ENCODE measurements at regions not wholly inside any gene's neighbourhood (a gene's known extent, or its start where the extent isn't known, plus 50 kb on each side); places are given as distances from the start of the nearest gene placed in this dataset.

- H2BK20ac ChIP-seq (ENCODE audit: low read length), result no peak overlapping the region
- 0 out of 2 replicates have a peak overlapping the region, but pooled peaks have one; percentile 35 for H2AFZ ChIP-seq (ENCODE audit: low read length)
- POLR2A ChIA-PET (ENCODE audit: partially characterized antibody), result no interaction called here
- no peak overlapping the region for H3K9ac ChIP-seq (replicated peaks in 1 of 4; ENCODE audit: extremely low read depth in 1 of 4, low read depth in 3 of 4, low read length in 3 of 4)
- no peak overlapping the region for H4K91ac ChIP-seq (replicated peaks; ENCODE audit: insufficient read length, low read length)
- H4K8ac ChIP-seq (ENCODE audit: extremely low read depth, insufficient read depth, low read length), result no peak overlapping the region
- FAIRE-seq, result no peak
- no peaks in the 10 kb centered on the region for H3K36me3 ChIP-seq (ENCODE audit: control insufficient read depth in 2 of 4, insufficient read depth in 4 of 4, low read length in 3 of 4)
- CTCF ChIA-PET (ENCODE audit: partially characterized antibody), result interaction anchor here (0.8 to 1.9 kb wide), 2 partner anchors 23 to 146 kb away, joined by 3 to 8 read pairs; no protein-coding TSS in a partner anchor
- H3K27me3 ChIP-seq (replicated peaks in 1 of 4; ENCODE audit: control insufficient read depth in 3 of 4, extremely low read depth in 1 of 4, insufficient read depth in 3 of 4, low read length in 3 of 4), result no peaks in the 10 kb centered on the region
- H2BK120ac ChIP-seq (replicated peaks; ENCODE audit: low read depth, low read length), result no peak overlapping the region
- H3K14ac ChIP-seq (ENCODE audit: insufficient read length), result no peak overlapping the region
- WGBS, 2 experiments (ENCODE audit: extremely low coverage in 1 of 2, insufficient coverage in 1 of 2, insufficient read length in 1 of 2, insufficient replicate concordance in 2 of 2, low coverage in 1 of 2, low lambda C conversion rate in 2 of 2, missing lambda C conversion rate in 1 of 2), result 85% methylated on average over 2 of the region's 2 CpGs; no CpG with 5 or more reads in 1 of the 2 experiments
- H3K27ac ChIP-seq (ENCODE audit: low read depth, low read length), result no peak overlapping the region
- no peak overlapping the region for H2BK15ac ChIP-seq (ENCODE audit: low read length)
- H3K18ac ChIP-seq (ENCODE audit: extremely low read depth, low read length), result no peak overlapping the region
- no peak overlapping the region for H3K56ac ChIP-seq (replicated peaks; ENCODE audit: insufficient read length, low read depth, low read length)
- H3K23ac ChIP-seq (ENCODE audit: insufficient read length), result no peak overlapping the region
- no peak overlapping the region for H3K4me3 ChIP-seq (ENCODE audit: extremely low read depth in 1 of 4, insufficient read depth in 2 of 4, low read depth in 3 of 4, low read length in 4 of 4)
- no peak overlapping the region for H2BK5ac ChIP-seq (ENCODE audit: low read depth, low read length)
- H3K4ac ChIP-seq (replicated peaks; ENCODE audit: insufficient read length, low read depth, low read length), result no peak overlapping the region
- H4K20me1 ChIP-seq (replicated peaks in 1 of 2; ENCODE audit: control insufficient read depth in 1 of 2, insufficient read depth in 2 of 2, low read length in 2 of 2), result no peaks in the 10 kb centered on the region
- H4K5ac ChIP-seq (ENCODE audit: insufficient read length, low read depth, low read length), result no peak overlapping the region
- no peaks in the 10 kb centered on the region for H3K79me1 ChIP-seq (ENCODE audit: low read depth, low read length)
- H2AK5ac ChIP-seq (ENCODE audit: low read depth, low read length), result no peak overlapping the region
- H3K4me2 ChIP-seq (ENCODE audit: insufficient read depth in 1 of 2, low read depth in 2 of 2, low read length in 2 of 2), result no peak overlapping the region
- H3K79me2 ChIP-seq (ENCODE audit: control insufficient read depth in 1 of 2, insufficient read depth in 2 of 2, low read length in 2 of 2), result no peaks in the 10 kb centered on the region
- H3K23me2 ChIP-seq (ENCODE audit: low read depth, low read length), result no peaks in the 10 kb centered on the region
- H3K4me1 ChIP-seq (replicated peaks in 1 of 4; ENCODE audit: control insufficient read depth in 3 of 4, insufficient read depth in 4 of 4, low read length in 3 of 4), result no peaks in the 10 kb centered on the region
- no peak overlapping the region for H2BK12ac ChIP-seq (ENCODE audit: low read depth, low read length)
- H3K9me3 ChIP-seq (ENCODE audit: insufficient read depth in 2 of 2, low read depth in 1 of 2, low read length in 1 of 2), result no peaks in the 10 kb centered on the region
- no peak for DNase-seq (ENCODE audit: low read depth in 1 of 2, low spot score in 2 of 2)
- no peak for TF ChIP-seq CHD7 (IDR thresholded peaks at IDR 0.05; ENCODE audit: insufficient replicate concordance, low read length)
These were observed 257.0 kb upstream of the LYPLAL1 start for GRCh38 chr1:218916720-218917119.
